Brain microvascular endothelial cell (primary cell): ENCODE measurements at regions not wholly inside any gene's neighbourhood (a gene's known extent, or its start where the extent isn't known, plus 50 kb on each side); places are given as distances from the start of the nearest gene placed in this dataset.

Experiments used
- DNase-seq: peaks from one replicate; pipeline ENCODE4 v3.0.0-alpha.2; 2020
- H3K27ac ChIP-seq: fragments of 250-450 bp; sonication (Bioruptor Pico); 2 replicates; pipeline ENCODE4 v1.5.1; 2020; ENCODE audit warnings: mild to moderate bottlenecking, moderate library complexity
- H3K27me3 ChIP-seq: fragments of 250-450 bp; sonication (Bioruptor Pico); replicated peaks from 2 replicates; pipeline ENCODE4 v1.5.1; 2020; ENCODE audit warnings: mild to moderate bottlenecking
- H3K36me3 ChIP-seq: fragments of 250-450 bp; sonication (Bioruptor Pico); replicated peaks from 2 replicates; pipeline ENCODE4 v1.5.1; 2020; ENCODE audit warnings: mild to moderate bottlenecking
- H3K4me3 ChIP-seq: 2 replicates; pipeline ENCODE4 v1.5.1; 2011; ENCODE audit warnings: low read depth, mild to moderate bottlenecking, control low read depth, low read length, moderate library complexity
- CTCF ChIP-seq: IDR thresholded peaks from 2 replicates; pipeline ENCODE4 v1.5.1; 2011; ENCODE audit warnings: low read depth, mild to moderate bottlenecking, moderate library complexity, low read length, control low read depth, inconsistent platforms; ENCODE audit errors: missing control alignments
- in situ Hi-C: cut with HindIII; loops from 2 replicates; pipeline ENCODE4 v1.10.0; 2017; ENCODE audit warnings: low sequenced_read_pairs, low pct_ligation_motif_present

GRCh38 chr5:142447887-142448286, 123.1 kb upstream of the SPRY4 start:
- in situ Hi-C loops, result no loop called here
- no peak overlapping the region for H3K27ac ChIP-seq
- H3K4me3 ChIP-seq, result no peak overlapping the region
- no peak for TF ChIP-seq CTCF
- H3K27me3 ChIP-seq, result no peaks in the 10 kb centered on the region
- no peak for DNase-seq
- H3K36me3 ChIP-seq, result no peaks in the 10 kb centered on the region

GRCh38 chr5:142446960-142447279, 122.1 kb upstream of the SPRY4 start:
- Histone ChIP-seq H3K36me3 (no peaks in the 10 kb centered on the region), H3K4me3 (no peak overlapping the region), H3K27me3 (no peaks in the 10 kb centered on the region), H3K27ac (peak overlapping the region; percentile 98)
- no peak for TF ChIP-seq CTCF
- in situ Hi-C loops, result no loop called here
- no peak for DNase-seq

GRCh38 chr5:142446131-142446959, 121.5 kb upstream of the SPRY4 start:
- Histone ChIP-seq H3K4me3 (no peak overlapping the region), H3K36me3 (no peaks in the 10 kb centered on the region), H3K27me3 (no peaks in the 10 kb centered on the region), H3K27ac (peak overlapping the region; percentile 98)
- no peak for TF ChIP-seq CTCF
- in situ Hi-C loops, result no loop called here
- peak; percentile 93 for DNase-seq

- H3K36me3 ChIP-seq, result no peaks in the 10 kb centered on the region
- no peak for TF ChIP-seq CTCF
- no peaks in the 10 kb centered on the region for H3K27me3 ChIP-seq
- no peak overlapping the region for H3K4me3 ChIP-seq
- in situ Hi-C loops, result no loop called here
- peak; percentile 53 for DNase-seq
- H3K27ac ChIP-seq, result peak overlapping the region; percentile 98
Observed at GRCh38 chr5:142445266-142445665, 120.4 kb upstream of the SPRY4 start.

- Histone ChIP-seq H3K36me3 (no peaks in the 10 kb centered on the region), H3K27ac (no peak overlapping the region), H3K4me3 (no peak overlapping the region), H3K27me3 (no peaks in the 10 kb centered on the region)
- in situ Hi-C loops, result no loop called here
- peak; percentile 32 for TF ChIP-seq CTCF
- DNase-seq, result no peak
Observed at GRCh38 chr5:142441616-142442015, 116.8 kb upstream of the SPRY4 start.
